HepG2 (cell line): ENCODE measurements at regions not wholly inside any gene's neighbourhood (a gene's known extent, or its start where the extent isn't known, plus 50 kb on each side); places are given as distances from the start of the nearest gene placed in this dataset.
A peak's percentile ranks its signal among the peaks of the same experiment; 100 is the strongest.

Experiments used
- ATAC-seq: fragments of 200-7000 bp; cut with Tn5 transposase; 3 replicates; pipeline ENCODE4 v1.9.1; 2020; ENCODE audit warnings: mild to moderate bottlenecking, moderate library complexity
- BruUV-seq: library from RNA; stranded (reverse); fragments of 400-500 nt; replicated peaks from 2 replicates; lab custom pipeline; 2021; lab: Mats Ljungman, UMichigan
- CTCF ChIA-PET: fragments of 300-600 bp; formaldehyde crosslinking; extraction: SDS; loops from one replicate; lab custom pipeline; 2021; ENCODE audit warnings: low total read pairs, inconsistent platforms, low intra/inter-chr PET ratio; lab: Yijun Ruan, JAX
- POLR2A ChIA-PET: fragments of 350-600 bp; sonication (Branson Sonifier 250); formaldehyde crosslinking; loops from one replicate; lab custom pipeline; 2020; ENCODE audit warnings: antibody characterized with exemption, inconsistent platforms; lab: Yijun Ruan, JAX
- DNase-seq: peaks from one replicate; pipeline ENCODE4 v3.0.0-alpha.2; 2015; ENCODE audit warnings: low spot score
- FAIRE-seq: peaks from 3 replicates; lab custom pipeline; 2011; peaks lifted over from hg19 to GRCh38; lab: Jason Lieb, UNC
- H2AFZ ChIP-seq: one replicate; pipeline ENCODE4 v1.6.1; 2011; ENCODE audit warnings: low read length, inconsistent platforms
- H3K27ac ChIP-seq: fragments of 300-600 bp; 3 replicates; pipeline ENCODE4 v1.8.0; 2011; ENCODE audit warnings: mixed run types, mild to moderate bottlenecking, mixed read lengths, low read length, inconsistent platforms; ENCODE audit not compliant: insufficient read depth; ENCODE audit errors: extremely low read length
- H3K27me3 ChIP-seq, 2 experiments: fragments of 200-600 bp in 1 of 2; 2 replicates in 1 of 2; 3 replicates in 1 of 2; pipeline versions ENCODE4 v1.6.0 to v1.8.0; 2011; ENCODE audit warnings: low read length in 2 of 2, mild to moderate bottlenecking in 2 of 2, moderate library complexity in 2 of 2, inconsistent platforms in 1 of 2; ENCODE audit not compliant: insufficient read depth in 2 of 2, control insufficient read depth in 1 of 2
- H3K36me3 ChIP-seq, 2 experiments: fragments of 200-600 bp in 1 of 2; replicated peaks in 1 of 2; 2 replicates in 1 of 2; 3 replicates in 1 of 2; pipeline versions ENCODE4 v1.5.1 to v1.8.0; 2011; ENCODE audit warnings: low read length in 2 of 2, inconsistent platforms in 1 of 2; ENCODE audit not compliant: insufficient read depth in 2 of 2, control insufficient read depth in 1 of 2
- H3K4me1 ChIP-seq: 2 replicates; pipeline ENCODE4 v1.5.1; 2012; ENCODE audit warnings: low read length, inconsistent platforms; ENCODE audit not compliant: insufficient read depth
- H3K4me2 ChIP-seq: 2 replicates; pipeline ENCODE4 v1.6.0; 2011; ENCODE audit warnings: low read depth, low read length, inconsistent platforms
- H3K4me3 ChIP-seq, 3 experiments: fragments of 200-600 bp in 1 of 3; sonication (generic), shearing (Covaris generic) in 1 of 3; replicated peaks in 1 of 3; 2 replicates each; pipeline ENCODE4 v1.5.1; 2011 to 2016; ENCODE audit warnings: low read length in 3 of 3, inconsistent platforms in 2 of 3, low read depth in 2 of 3, mild to moderate bottlenecking in 2 of 3, control low read depth in 1 of 3, mixed read lengths in 1 of 3; ENCODE audit not compliant: insufficient read depth in 1 of 3
- H3K79me2 ChIP-seq: one replicate; pipeline ENCODE4 v1.6.1; 2011; ENCODE audit warnings: low read length, inconsistent platforms; ENCODE audit not compliant: insufficient read depth
- H3K9ac ChIP-seq: 2 replicates; pipeline ENCODE4 v1.6.0; 2011; ENCODE audit warnings: mild to moderate bottlenecking, low read depth, low read length, inconsistent platforms; ENCODE audit not compliant: insufficient read depth
- H3K9me3 ChIP-seq: 2 replicates; pipeline ENCODE4 v1.5.1; 2012; ENCODE audit warnings: mild to moderate bottlenecking, low read length
- H4K20me1 ChIP-seq: 2 replicates; pipeline ENCODE4 v1.6.0; 2011; ENCODE audit warnings: inconsistent platforms, mild to moderate bottlenecking, low read length, moderate library complexity; ENCODE audit not compliant: insufficient read depth
- BHLHE40 ChIP-seq: IDR thresholded peaks from 2 replicates; pipeline ENCODE4 v1.6.1; 2011; ENCODE audit warnings: low read length, improper control_type of control experiment
- CEBPB ChIP-seq: IDR thresholded peaks from 2 replicates; pipeline ENCODE4 v1.6.1; 2011; ENCODE audit warnings: low read depth, low read length, improper control_type of control experiment, borderline replicate concordance
- HOXA3 ChIP-seq: sonication (generic); formaldehyde crosslinking; IDR thresholded peaks from 2 replicates; pipeline ENCODE4 v1.5.0; 2020; ENCODE audit warnings: missing genetic modification reagents
- NCOA5 ChIP-seq: sonication (generic); formaldehyde crosslinking; IDR thresholded peaks from 2 replicates; pipeline ENCODE4 v1.4.0; 2020; ENCODE audit warnings: missing genetic modification reagents
- ZNF550 ChIP-seq: sonication (generic); formaldehyde crosslinking; IDR thresholded peaks from 2 replicates; pipeline ENCODE4 v1.4.0; 2020; ENCODE audit warnings: mild to moderate bottlenecking, missing genetic modification reagents, borderline replicate concordance
- WGBS: methylation state at CpG from one replicate; pipeline ENCODE4 v1.1.6; 2017; ENCODE audit warnings: low lambda C conversion rate; 5-methylcytosine and 5-hydroxymethylcytosine counted together
- in situ Hi-C: cut with HindIII; loops from 2 replicates; pipeline ENCODE4 v1.10.0; 2017; ENCODE audit warnings: low pct_unique_long_range_greater_than_20kb; ENCODE audit not compliant: extremely low pct_ligation_motif_present
- intact Hi-C: fragments of 100-400 bp; cut with micrococcal nuclease; formaldehyde crosslinking; loops from one replicate; pipeline ENCODE4 v1.10.0; 2022; ENCODE audit not compliant: unreplicated experiment
- TF ChIP-seq, protein P1 (sequence below): IDR thresholded peaks from 2 replicates; pipeline ENCODE4 v1.6.1; 2016; ENCODE audit warnings: low read depth, missing genetic modification reagents, missing compliant biosample characterization
- TF ChIP-seq, protein P2 (sequence below): sonication (generic); formaldehyde crosslinking; IDR thresholded peaks from 2 replicates; pipeline ENCODE4 v1.5.1; 2020; ENCODE audit warnings: mild to moderate bottlenecking, missing genetic modification reagents, moderate library complexity

DNA sequence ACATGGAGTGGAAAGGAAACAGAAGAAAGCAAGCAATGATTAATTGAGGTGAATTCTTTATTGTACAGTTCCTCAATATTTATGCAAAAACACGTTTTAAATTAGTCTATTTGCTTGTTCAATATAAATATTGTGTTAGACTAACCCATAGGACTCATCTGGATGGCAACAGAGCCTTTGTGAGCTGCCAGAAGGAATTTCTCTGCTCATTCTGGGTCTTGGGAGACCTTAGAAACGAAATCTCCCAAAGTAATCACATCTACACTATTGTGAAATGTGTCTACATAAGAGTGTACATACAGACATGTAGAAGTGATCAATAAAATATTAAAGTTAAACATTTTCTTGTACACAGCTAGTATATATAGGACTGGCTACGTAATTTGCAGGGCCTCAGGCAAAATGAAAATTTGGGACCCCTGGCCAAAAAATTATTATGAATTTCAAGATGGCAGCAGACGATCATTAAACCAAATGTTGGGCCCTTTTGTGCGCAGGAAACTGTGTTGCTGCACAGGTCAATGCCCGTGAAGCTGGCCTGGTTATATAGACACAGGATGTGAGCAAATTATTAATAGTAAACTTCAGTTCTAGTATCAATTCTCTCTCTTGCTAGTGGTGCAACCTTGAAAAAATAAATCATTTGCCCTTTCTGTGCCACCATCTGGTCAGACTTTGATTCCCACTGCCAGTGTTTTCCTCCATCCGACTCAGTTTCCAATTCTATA, 83.3 kb downstream of the MINAR1 start:
- Histone ChIP-seq H3K9ac (no peak overlapping the region), H3K27ac (no peak overlapping the region), H3K27me3 (no peaks in the 10 kb centered on the region; a peak in 1 of 5 replicates), H3K4me2 (no peak overlapping the region), H3K4me1 (no peaks in the 10 kb centered on the region), H3K79me2 (no peaks in the 10 kb centered on the region), H2AFZ (no peak overlapping the region), H4K20me1 (no peaks in the 10 kb centered on the region), H3K4me3 (no peak overlapping the region), H3K36me3 (no peaks in the 10 kb centered on the region), H3K9me3 (no peaks in the 10 kb centered on the region)
- 1% methylated on average over 7 of the region's 7 CpGs for WGBS
- intact Hi-C loops = no loop called here
- ChIA-PET POLR2A (no interaction called here), CTCF (no interaction called here)
- TF ChIP-seq HOXA3 (CRISPR knock-in tag) (no peak), CEBPB (0 out of 2 replicates have a peak, but pooled peaks have one; percentile 10), NCOA5 (CRISPR knock-in tag) (no peak), ZNF550 (CRISPR knock-in tag) (no peak), BHLHE40 (no peak)
- TF ChIP-seq, protein P1, sequence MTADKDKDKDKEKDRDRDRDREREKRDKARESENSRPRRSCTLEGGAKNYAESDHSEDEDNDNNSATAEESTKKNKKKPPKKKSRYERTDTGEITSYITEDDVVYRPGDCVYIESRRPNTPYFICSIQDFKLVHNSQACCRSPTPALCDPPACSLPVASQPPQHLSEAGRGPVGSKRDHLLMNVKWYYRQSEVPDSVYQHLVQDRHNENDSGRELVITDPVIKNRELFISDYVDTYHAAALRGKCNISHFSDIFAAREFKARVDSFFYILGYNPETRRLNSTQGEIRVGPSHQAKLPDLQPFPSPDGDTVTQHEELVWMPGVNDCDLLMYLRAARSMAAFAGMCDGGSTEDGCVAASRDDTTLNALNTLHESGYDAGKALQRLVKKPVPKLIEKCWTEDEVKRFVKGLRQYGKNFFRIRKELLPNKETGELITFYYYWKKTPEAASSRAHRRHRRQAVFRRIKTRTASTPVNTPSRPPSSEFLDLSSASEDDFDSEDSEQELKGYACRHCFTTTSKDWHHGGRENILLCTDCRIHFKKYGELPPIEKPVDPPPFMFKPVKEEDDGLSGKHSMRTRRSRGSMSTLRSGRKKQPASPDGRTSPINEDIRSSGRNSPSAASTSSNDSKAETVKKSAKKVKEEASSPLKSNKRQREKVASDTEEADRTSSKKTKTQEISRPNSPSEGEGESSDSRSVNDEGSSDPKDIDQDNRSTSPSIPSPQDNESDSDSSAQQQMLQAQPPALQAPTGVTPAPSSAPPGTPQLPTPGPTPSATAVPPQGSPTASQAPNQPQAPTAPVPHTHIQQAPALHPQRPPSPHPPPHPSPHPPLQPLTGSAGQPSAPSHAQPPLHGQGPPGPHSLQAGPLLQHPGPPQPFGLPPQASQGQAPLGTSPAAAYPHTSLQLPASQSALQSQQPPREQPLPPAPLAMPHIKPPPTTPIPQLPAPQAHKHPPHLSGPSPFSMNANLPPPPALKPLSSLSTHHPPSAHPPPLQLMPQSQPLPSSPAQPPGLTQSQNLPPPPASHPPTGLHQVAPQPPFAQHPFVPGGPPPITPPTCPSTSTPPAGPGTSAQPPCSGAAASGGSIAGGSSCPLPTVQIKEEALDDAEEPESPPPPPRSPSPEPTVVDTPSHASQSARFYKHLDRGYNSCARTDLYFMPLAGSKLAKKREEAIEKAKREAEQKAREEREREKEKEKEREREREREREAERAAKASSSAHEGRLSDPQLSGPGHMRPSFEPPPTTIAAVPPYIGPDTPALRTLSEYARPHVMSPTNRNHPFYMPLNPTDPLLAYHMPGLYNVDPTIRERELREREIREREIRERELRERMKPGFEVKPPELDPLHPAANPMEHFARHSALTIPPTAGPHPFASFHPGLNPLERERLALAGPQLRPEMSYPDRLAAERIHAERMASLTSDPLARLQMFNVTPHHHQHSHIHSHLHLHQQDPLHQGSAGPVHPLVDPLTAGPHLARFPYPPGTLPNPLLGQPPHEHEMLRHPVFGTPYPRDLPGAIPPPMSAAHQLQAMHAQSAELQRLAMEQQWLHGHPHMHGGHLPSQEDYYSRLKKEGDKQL (CRISPR knock-in tag) = no peak
- TF ChIP-seq, protein P2, sequence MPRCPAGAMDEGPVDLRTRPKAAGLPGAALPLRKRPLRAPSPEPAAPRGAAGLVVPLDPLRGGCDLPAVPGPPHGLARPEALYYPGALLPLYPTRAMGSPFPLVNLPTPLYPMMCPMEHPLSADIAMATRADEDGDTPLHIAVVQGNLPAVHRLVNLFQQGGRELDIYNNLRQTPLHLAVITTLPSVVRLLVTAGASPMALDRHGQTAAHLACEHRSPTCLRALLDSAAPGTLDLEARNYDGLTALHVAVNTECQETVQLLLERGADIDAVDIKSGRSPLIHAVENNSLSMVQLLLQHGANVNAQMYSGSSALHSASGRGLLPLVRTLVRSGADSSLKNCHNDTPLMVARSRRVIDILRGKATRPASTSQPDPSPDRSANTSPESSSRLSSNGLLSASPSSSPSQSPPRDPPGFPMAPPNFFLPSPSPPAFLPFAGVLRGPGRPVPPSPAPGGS (CRISPR knock-in tag) = no peak
- ATAC-seq (no peak), DNase-seq (no peak), FAIRE-seq (no peak)
- in situ Hi-C loops = no loop called here
- BruUV-seq = no TSS peak
